ENCODE measurements at regions not wholly inside any gene's neighbourhood (a gene's known extent, or its start where the extent isn't known, plus 50 kb on each side); places are given as distances from the start of the nearest gene placed in this dataset.

DNA sequence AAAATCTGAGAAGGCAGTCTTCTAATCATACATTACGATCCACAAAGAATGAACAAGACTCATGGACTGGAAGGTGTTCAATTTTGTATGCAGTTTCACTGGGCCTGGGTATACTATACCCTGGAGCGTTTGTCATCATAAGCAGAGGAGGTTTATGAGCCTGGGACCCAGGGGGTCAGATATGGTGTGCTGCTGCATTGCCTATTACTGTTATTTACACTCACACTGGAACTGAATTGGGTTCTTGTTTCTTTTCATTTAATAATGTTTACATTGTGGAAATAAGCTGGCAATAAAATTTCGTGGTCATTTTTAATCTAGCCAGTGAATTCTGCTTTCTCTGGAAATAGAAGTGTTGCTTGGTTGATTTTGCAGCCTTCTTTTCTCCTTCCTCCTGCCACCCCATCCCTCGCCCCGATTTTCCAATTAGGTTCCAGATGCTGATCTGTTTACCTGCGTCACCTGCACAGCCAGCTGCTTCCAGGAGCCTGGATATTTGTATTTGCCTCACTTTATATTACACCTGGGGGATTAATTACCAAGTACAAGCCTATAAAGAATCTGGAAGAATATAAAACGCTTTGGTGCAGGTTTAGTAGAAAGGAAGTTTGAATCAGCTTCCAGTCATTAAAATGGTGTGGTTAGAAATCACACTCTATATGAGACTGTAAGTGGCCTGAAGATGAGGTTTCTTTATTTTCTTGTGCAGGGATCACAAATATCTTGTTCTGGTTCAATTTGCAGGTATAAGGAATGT is 234.4 kb downstream of the SOCS6 start:
- TF ChIP-seq GATA3 (IDR thresholded peaks at IDR 0.05; ENCODE audit: low read depth, low read length) (no peak), GATA2 (IDR thresholded peaks at IDR 0.05; ENCODE audit: low read depth, low read length) (no peak)
